ENCODE measurements at regions not wholly inside any gene's neighbourhood (a gene's known extent, or its start where the extent isn't known, plus 50 kb on each side); places are given as distances from the start of the nearest gene placed in this dataset.

DNA sequence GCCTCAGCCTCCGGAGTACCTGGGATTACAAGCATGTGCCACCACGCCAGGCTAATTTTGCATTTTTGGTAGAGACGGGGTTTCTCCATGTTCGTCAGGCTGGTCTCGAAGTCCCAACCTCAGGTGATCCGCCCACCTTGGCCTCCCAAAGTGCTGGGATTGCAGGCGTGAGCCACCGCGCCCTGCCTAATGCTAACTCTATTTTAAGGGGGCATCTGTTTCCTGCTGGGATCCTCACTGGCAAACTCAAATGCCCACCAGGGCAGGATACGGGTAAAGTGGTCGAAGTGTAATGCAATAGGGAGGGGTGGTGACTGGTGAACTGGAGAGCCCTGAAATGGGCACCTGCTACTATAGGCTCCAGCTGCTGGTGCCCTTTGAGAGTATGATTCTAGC, 131.9 kb upstream of the ZNF217 start:
- Histone ChIP-seq H3K9me3 (ENCODE audit: control insufficient read depth, insufficient read depth, low read length) (no peaks in the 10 kb centered on the region), H3K27me3 (ENCODE audit: control insufficient read depth, insufficient read depth, low read length) (no peaks in the 10 kb centered on the region), H3K23ac (ENCODE audit: low read depth, low read length) (no peak overlapping the region), H3K56ac (ENCODE audit: extremely low read depth, insufficient read depth, low read length) (no peak overlapping the region), H4K91ac (ENCODE audit: insufficient read depth, low read depth, low read length) (no peak overlapping the region), H2BK15ac (ENCODE audit: low read depth, low read length) (no peak overlapping the region), H2AK9ac (replicated peaks; ENCODE audit: low read depth, low read length, poor library complexity) (no peak overlapping the region), H3K4me3 (ENCODE audit: insufficient read depth, low read depth, low read length) (no peak overlapping the region), H3K18ac (ENCODE audit: low read depth, low read length) (no peak overlapping the region), H4K8ac (ENCODE audit: low read depth in 2 of 2, low read length in 2 of 2) (no peak overlapping the region), H3K4me2 (ENCODE audit: low read depth, low read length) (no peak overlapping the region), H3K4me1 (ENCODE audit: control insufficient read depth, insufficient read depth, low read length) (no peaks in the 10 kb centered on the region; the same call in 1 of the 2 replicates), H3K27ac (ENCODE audit: insufficient read depth, low read length) (no peak overlapping the region), H2BK20ac (ENCODE audit: low read depth, low read length) (no peak overlapping the region), H2AK5ac (ENCODE audit: low read depth, low read length) (no peak overlapping the region), H3K36me3 (ENCODE audit: control insufficient read depth, insufficient read depth, low read length) (no peaks in the 10 kb centered on the region), H2AFZ (replicated peaks; ENCODE audit: low read length, poor library complexity) (no peak overlapping the region), H3K9me1 (ENCODE audit: insufficient read depth, low read length) (no peaks in the 10 kb centered on the region), H3K14ac (replicated peaks; ENCODE audit: low read depth, low read length) (no peak overlapping the region), H2BK5ac (ENCODE audit: low read depth, low read length, poor library complexity, severe bottlenecking) (no peak overlapping the region), H3K79me1 (ENCODE audit: low read depth in 1 of 2, low read length in 2 of 2) (no peaks in the 10 kb centered on the region), H3K9ac (ENCODE audit: low read depth, low read length) (no peak overlapping the region), H4K20me1 (ENCODE audit: insufficient read depth, low read length) (no peaks in the 10 kb centered on the region), H2BK120ac (ENCODE audit: low read depth, low read length) (no peak overlapping the region), H3K4ac (ENCODE audit: low read depth, low read length) (no peak overlapping the region), H4K5ac (ENCODE audit: low read depth, low read length) (no peak overlapping the region)
- in situ Hi-C loops (cut with MboI; ENCODE audit: low sequenced_read_pairs) (no loop called here), intact Hi-C loops (cut with micrococcal nuclease) (no loop called here), dilution Hi-C loops (cut with HindIII; ENCODE audit: low sequenced_read_pairs, unreplicated experiment) (no loop called here)
- no TSS peak for BruUV-seq (replicated peaks)
- DNase-seq: no peak
- WGBS, 2 experiments (ENCODE audit: extremely low coverage in 2 of 2, insufficient read length in 1 of 2): 99% methylated on average over 10 of the region's 11 CpGs; no CpG with 5 or more reads in 1 of the 2 experiments
- ChIA-PET CTCF (no interaction called here), POLR2A (ENCODE audit: unreplicated experiment) (no interaction called here)
- no peak for ATAC-seq (ENCODE audit: low read depth)
- TF ChIP-seq MAFK (IDR thresholded peaks at IDR 0.05; ENCODE audit: low read depth, low read length) (no peak), MAZ (IDR thresholded peaks at IDR 0.05; ENCODE audit: borderline replicate concordance, low read depth, low read length) (no peak), MXI1 (IDR thresholded peaks at IDR 0.05; ENCODE audit: borderline replicate concordance, low read depth, low read length) (no peak), FOS (IDR thresholded peaks at IDR 0.05; ENCODE audit: low read depth, low read length) (no peak), RCOR1 (IDR thresholded peaks at IDR 0.05; ENCODE audit: insufficient replicate concordance, low read length) (no peak), BHLHE40 (IDR thresholded peaks at IDR 0.05; ENCODE audit: low read depth, low read length) (no peak), CHD1 (IDR thresholded peaks at IDR 0.05; ENCODE audit: low read depth, low read length) (no peak), NFE2L2 (IDR thresholded peaks at IDR 0.05; ENCODE audit: low read depth, low read length) (no peak), CEBPB (IDR thresholded peaks at IDR 0.05; ENCODE audit: low read depth, low read length) (no peak), RAD21 (IDR thresholded peaks at IDR 0.05; ENCODE audit: low read length) (no peak), RFX5 (IDR thresholded peaks at IDR 0.05; ENCODE audit: low read depth, low read length) (no peak), SMC3 (IDR thresholded peaks at IDR 0.05; ENCODE audit: low read depth, low read length) (no peak), POLR2A (IDR thresholded peaks at IDR 0.05; ENCODE audit: low read depth, low read length) (no peak)
- TF ChIP-seq, protein P1, sequence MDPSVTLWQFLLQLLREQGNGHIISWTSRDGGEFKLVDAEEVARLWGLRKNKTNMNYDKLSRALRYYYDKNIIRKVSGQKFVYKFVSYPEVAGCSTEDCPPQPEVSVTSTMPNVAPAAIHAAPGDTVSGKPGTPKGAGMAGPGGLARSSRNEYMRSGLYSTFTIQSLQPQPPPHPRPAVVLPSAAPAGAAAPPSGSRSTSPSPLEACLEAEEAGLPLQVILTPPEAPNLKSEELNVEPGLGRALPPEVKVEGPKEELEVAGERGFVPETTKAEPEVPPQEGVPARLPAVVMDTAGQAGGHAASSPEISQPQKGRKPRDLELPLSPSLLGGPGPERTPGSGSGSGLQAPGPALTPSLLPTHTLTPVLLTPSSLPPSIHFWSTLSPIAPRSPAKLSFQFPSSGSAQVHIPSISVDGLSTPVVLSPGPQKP (IDR thresholded peaks at IDR 0.05; ENCODE audit: borderline replicate concordance, low read depth, low read length): no peak
- TF ChIP-seq, protein P2, sequence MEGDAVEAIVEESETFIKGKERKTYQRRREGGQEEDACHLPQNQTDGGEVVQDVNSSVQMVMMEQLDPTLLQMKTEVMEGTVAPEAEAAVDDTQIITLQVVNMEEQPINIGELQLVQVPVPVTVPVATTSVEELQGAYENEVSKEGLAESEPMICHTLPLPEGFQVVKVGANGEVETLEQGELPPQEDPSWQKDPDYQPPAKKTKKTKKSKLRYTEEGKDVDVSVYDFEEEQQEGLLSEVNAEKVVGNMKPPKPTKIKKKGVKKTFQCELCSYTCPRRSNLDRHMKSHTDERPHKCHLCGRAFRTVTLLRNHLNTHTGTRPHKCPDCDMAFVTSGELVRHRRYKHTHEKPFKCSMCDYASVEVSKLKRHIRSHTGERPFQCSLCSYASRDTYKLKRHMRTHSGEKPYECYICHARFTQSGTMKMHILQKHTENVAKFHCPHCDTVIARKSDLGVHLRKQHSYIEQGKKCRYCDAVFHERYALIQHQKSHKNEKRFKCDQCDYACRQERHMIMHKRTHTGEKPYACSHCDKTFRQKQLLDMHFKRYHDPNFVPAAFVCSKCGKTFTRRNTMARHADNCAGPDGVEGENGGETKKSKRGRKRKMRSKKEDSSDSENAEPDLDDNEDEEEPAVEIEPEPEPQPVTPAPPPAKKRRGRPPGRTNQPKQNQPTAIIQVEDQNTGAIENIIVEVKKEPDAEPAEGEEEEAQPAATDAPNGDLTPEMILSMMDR (conservative IDR thresholded peaks at IDR 0.05; ENCODE audit: low read depth, low read length): no peak
- TF ChIP-seq, protein P3, sequence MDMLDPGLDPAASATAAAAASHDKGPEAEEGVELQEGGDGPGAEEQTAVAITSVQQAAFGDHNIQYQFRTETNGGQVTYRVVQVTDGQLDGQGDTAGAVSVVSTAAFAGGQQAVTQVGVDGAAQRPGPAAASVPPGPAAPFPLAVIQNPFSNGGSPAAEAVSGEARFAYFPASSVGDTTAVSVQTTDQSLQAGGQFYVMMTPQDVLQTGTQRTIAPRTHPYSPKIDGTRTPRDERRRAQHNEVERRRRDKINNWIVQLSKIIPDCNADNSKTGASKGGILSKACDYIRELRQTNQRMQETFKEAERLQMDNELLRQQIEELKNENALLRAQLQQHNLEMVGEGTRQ (IDR thresholded peaks at IDR 0.05; ENCODE audit: low read depth, low read length): no peak

Measured in IMR-90 (cell line).